PC-9 (cell line): ENCODE measurements at regions not wholly inside any gene's neighbourhood (a gene's known extent, or its start where the extent isn't known, plus 50 kb on each side); places are given as distances from the start of the nearest gene placed in this dataset.

ENCODE experiments used
- EZH2 ChIP-seq: fragments of 200-600 bp; sonication (generic); IDR thresholded peaks from 2 replicates; pipeline ENCODE4 v1.8.0; 2017; ENCODE audit warnings: antibody characterized with exemption, low read depth
- TF ChIP-seq, protein P1 (sequence below): fragments of 200-600 bp; sonication (generic); conservative IDR thresholded peaks from 2 replicates; pipeline ENCODE4 v1.6.1; 2017; ENCODE audit warnings: mixed run types, antibody characterized with exemption, mild to moderate bottlenecking, moderate library complexity

DNA sequence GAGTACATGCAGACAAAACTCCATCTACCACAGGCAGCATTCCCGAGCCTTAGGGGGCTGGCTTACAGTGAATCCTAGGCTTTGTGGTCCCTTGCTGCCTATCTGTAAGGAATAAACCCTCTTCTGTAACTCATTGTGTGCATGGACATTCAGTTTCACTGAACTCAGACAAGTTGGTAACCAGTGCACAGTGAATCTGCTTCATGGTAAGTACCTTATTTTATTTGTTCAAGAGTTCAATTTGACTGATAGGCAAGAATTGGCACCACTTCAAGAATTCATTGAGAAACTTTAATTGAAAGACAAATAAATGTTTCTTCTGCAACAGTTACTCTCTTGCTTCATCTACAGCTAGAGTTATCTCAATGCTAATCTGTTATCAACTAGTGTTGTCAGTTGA is 57.2 kb upstream of the PRRG1 start:
- TF ChIP-seq, protein P1, sequence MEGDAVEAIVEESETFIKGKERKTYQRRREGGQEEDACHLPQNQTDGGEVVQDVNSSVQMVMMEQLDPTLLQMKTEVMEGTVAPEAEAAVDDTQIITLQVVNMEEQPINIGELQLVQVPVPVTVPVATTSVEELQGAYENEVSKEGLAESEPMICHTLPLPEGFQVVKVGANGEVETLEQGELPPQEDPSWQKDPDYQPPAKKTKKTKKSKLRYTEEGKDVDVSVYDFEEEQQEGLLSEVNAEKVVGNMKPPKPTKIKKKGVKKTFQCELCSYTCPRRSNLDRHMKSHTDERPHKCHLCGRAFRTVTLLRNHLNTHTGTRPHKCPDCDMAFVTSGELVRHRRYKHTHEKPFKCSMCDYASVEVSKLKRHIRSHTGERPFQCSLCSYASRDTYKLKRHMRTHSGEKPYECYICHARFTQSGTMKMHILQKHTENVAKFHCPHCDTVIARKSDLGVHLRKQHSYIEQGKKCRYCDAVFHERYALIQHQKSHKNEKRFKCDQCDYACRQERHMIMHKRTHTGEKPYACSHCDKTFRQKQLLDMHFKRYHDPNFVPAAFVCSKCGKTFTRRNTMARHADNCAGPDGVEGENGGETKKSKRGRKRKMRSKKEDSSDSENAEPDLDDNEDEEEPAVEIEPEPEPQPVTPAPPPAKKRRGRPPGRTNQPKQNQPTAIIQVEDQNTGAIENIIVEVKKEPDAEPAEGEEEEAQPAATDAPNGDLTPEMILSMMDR, result no peak
- TF ChIP-seq EZH2, result no peak
